ENCODE measurements at regions not wholly inside any gene's neighbourhood (a gene's known extent, or its start where the extent isn't known, plus 50 kb on each side); places are given as distances from the start of the nearest gene placed in this dataset.

GRCh38 chrX:42697544-42697943 lies 80.4 kb downstream of the PPP1R2C start:
- ATAC-seq (no peak), DNase-seq (no peak)
- Histone ChIP-seq H3K4me3 (no peak overlapping the region), H3K9me3 (no peaks in the 10 kb centered on the region), H3K36me3 (no peaks in the 10 kb centered on the region), H3K4me1 (no peaks in the 10 kb centered on the region), H3K27ac (no peak overlapping the region), H3K27me3 (peaks cover 0 to 21% (median 0%) of the 10 kb centered on the region in 7 donors)
- WGBS, 2 donors, result 55 to 58% methylated on average over 3 of the region's 3 CpGs
- TF ChIP-seq CTCF (IDR thresholded peaks at IDR 0.05), result no peak
- intact Hi-C loops (cut with DNase I), result no loop called here

GRCh38 chrX:42696536-42697124 lies 81.3 kb downstream of the PPP1R2C start:
- no peak overlapping the region for H3K4me3 ChIP-seq
- no peaks in the 10 kb centered on the region for H3K4me1 ChIP-seq
- WGBS, 2 donors, result 69 to 83% methylated on average over 3 of the region's 3 CpGs
- peaks cover 0 to 20% (median 0%) of the 10 kb centered on the region in 7 donors for H3K27me3 ChIP-seq
- ATAC-seq (no peak), DNase-seq (no peak)
- intact Hi-C loops (cut with DNase I), result no loop called here
- no peak for TF ChIP-seq CTCF (IDR thresholded peaks at IDR 0.05)
- no peak overlapping the region for H3K27ac ChIP-seq
- no peaks in the 10 kb centered on the region for H3K36me3 ChIP-seq
- H3K9me3 ChIP-seq, result no peaks in the 10 kb centered on the region

- no peak for ATAC-seq
- H3K36me3 ChIP-seq, result no peaks in the 10 kb centered on the region
- H3K4me3 ChIP-seq, result no peak overlapping the region
- H3K27ac ChIP-seq, result no peak overlapping the region
- 77 to 85% methylated on average over 4 of the region's 4 CpGs for WGBS, 2 donors
- H3K27me3 ChIP-seq, result peaks cover 0 to 22% (median 0%) of the 10 kb centered on the region in 7 donors
- no peak for DNase-seq
- TF ChIP-seq CTCF (IDR thresholded peaks at IDR 0.05), result no peak
- H3K9me3 ChIP-seq, result no peaks in the 10 kb centered on the region
- intact Hi-C loops (cut with DNase I), result no loop called here
- no peaks in the 10 kb centered on the region for H3K4me1 ChIP-seq
These were observed 82.1 kb downstream of the PPP1R2C start for GRCh38 chrX:42695800-42696358.

- H3K27ac ChIP-seq, result no peak overlapping the region
- no peak for DNase-seq
- H3K4me3 ChIP-seq, result no peak overlapping the region
- no peaks in the 10 kb centered on the region for H3K36me3 ChIP-seq
- no peaks in the 10 kb centered on the region for H3K4me1 ChIP-seq
- intact Hi-C loops (cut with DNase I), result no loop called here
- ATAC-seq, result no peak
- TF ChIP-seq CTCF (IDR thresholded peaks at IDR 0.05), result no peak
- WGBS, 2 donors, result 80 to 100% methylated on average over 1 of the region's 1 CpG
- H3K27me3 ChIP-seq, result peaks cover 0 to 22% (median 0%) of the 10 kb centered on the region in 7 donors
- no peaks in the 10 kb centered on the region for H3K9me3 ChIP-seq
These were observed 83.6 kb downstream of the PPP1R2C start for GRCh38 chrX:42694260-42694815.

Measured in heart right ventricle (tissue), 16 donors.